GM18519 (cell line): ENCODE measurements at regions not wholly inside any gene's neighbourhood (a gene's known extent, or its start where the extent isn't known, plus 50 kb on each side); places are given as distances from the start of the nearest gene placed in this dataset.

Experiments used
- ATAC-seq: cut with Tn5 transposase; IDR thresholded peaks from one replicate; pipeline ENCODE4 v1.9.1; 2021; ENCODE audit warnings: mild to moderate bottlenecking, moderate library complexity; ENCODE audit not compliant: unreplicated experiment, low FRiP score

DNA sequence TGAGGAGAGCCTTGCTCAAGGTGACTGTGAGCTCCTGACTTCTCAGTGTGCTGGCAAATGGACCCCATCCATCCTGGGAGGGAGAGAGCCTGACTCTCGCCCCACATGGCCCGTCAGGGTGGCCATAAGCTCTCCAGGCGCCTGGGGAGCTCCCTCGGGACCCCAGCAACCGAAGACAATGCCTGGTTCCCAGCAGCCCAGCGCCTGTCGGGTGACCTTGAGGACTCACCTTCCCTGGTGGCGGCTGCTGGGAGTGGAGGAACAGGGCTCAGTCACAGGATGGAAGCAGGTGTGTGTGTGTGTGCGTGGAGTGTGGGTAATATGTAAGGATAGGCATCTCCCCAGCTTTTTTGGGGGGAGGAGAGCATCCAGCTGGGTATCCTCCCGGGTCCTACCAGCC is 190.3 kb downstream of the MELK start:
- ATAC-seq, result no peak

DNA sequence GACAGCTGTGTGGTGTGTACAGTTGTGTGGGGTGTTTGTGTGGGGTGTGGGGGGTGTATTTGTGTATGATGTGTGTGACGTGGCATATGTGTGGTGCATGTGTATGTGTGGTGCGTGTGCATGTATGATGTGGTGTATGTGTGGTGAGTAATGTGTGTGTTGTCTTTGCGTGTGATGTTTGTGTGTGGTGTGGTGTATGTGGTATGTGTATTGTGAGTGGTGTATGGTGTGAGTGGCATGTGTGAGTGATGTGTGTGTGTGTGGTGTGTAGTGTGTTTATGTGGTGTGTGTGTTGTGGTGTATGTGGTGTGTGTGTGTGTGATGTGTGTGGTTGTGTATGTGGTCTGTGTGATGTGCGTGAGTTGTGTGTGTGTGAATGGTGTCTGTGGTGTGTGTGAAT is 191.1 kb downstream of the MELK start:
- ATAC-seq, result no peak

DNA sequence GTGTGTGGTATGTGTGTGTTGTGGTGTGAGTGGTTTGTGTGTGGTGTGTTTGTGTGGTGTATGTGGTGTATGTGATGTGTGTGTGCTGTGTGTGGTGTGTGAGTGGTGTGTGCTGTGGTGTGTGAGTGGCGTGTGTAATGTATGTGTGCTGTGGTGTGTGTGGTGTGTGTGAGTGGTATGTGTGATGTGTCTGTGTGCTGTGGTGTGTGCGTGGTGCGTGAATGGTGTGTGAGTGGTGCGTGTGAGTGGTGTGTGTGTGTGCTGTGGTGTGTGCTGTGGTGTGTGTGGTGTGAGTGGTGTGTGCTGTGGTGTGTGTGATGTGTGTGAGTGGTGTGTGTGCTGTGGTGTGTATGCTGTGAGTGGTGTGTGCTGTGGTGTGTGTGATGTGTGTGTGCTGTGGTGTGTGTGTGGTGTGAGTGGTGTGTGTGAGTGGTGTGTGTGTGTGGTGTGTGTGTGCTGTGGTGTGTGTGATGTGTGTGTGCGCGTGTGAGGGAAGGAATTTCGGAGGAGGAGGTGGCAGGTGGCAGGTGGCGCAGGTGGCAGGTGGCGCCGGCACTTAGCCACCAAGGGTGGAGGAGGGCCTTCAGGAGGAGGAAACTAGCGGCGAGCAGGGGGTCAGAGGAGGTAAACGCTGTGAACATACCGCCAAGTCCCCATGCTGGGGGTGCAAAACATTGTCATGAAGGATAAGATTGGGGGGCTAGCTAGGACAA is 191.8 kb downstream of the MELK start:
- no peak for ATAC-seq

DNA sequence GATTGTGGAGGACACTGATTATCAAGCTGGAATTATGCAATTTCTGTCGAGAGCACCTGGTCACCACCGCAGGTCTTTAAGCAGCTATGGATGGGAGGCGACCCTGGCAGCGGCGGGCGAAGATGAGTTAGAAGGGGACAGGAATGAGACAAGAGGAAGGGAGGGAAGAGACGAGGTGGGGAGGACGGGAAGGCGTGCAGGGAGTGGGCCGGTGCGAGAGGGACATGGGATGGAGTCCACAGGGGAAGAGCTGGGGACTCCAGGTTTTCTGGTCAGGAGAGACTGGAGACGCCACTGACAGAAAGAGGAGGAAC is 192.3 kb downstream of the MELK start:
- no peak for ATAC-seq

DNA sequence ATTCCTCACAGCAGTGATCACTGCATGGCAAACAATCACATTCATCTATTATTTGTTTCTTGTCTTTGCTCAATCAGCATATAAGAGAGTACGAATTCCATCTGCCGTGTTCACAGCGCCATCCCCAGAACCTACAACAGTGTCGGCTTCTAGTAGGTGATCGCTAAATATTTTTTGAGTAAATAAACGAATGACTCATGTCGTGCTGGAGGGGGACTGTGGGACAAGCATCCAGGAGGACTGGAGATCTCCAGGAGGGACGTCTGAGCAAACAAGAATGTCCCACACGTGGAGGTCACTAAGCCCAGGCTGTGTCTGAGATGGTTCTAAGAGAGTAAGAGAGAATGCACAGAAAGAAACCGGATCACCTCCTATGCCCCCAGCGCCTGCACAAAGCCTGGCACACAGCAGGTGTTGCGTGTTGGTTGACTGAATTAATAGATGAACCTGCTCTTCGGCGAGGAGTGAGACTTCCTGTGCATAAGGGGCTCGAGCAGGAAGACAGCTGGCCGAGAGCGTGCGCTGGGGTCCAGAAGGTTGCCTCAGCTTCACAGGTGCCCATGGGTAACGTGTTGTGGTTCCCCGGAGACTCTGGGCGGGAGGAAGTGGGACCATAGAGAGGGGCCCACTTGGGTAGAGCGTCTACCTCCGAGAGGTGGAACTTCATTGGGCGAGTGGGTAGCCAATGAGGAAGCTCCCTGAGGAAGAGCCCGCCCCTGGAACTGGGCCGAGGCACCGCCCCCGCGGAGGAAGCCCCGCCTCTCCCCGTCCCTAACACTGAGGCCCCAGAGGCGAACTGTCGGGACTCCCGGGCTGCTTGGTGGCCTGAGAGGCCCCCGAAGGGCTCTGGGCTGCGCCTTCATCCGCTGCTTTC is 193.0 kb downstream of the MELK start:
- peak; percentile 93 for ATAC-seq

DNA sequence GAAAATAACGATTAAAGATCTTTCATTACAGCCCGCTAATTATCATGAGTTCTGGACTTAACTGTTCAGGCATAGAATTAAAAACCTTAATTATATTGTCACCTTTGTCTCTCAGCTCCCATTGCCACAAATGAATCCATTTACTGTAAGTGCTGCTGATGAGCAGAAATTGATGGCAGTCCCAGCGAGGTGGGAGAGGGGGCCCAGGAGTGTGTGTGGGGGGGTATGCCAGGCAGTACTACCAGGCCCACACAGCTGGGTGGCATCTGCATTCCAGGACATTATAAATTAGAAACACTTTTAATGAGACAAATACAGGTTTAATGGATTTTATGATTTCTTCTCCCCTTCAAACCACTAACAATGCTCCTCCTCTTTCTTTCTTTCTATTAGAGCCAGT is 196.0 kb downstream of the MELK start:
- no peak for ATAC-seq

DNA sequence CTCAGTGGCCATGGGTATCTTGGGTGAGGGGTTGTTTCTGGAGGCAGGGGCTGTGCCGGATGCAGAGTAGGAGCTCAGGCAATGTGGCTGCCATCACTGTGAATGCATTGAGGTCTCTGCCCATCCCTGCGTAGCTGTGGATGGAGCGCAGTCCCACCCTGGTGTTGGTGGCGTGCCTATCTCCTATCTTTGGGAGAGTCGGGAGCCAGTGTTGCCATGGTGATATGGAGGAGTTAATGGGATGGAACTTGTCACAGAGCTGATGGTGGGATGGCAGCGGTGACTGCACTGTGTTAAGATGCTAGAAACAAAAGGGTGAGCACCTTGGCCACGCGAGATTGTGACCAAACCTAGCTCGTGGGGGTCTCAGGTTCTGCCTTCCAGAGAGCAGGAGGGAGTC is 197.3 kb downstream of the MELK start:
- no peak for ATAC-seq

DNA sequence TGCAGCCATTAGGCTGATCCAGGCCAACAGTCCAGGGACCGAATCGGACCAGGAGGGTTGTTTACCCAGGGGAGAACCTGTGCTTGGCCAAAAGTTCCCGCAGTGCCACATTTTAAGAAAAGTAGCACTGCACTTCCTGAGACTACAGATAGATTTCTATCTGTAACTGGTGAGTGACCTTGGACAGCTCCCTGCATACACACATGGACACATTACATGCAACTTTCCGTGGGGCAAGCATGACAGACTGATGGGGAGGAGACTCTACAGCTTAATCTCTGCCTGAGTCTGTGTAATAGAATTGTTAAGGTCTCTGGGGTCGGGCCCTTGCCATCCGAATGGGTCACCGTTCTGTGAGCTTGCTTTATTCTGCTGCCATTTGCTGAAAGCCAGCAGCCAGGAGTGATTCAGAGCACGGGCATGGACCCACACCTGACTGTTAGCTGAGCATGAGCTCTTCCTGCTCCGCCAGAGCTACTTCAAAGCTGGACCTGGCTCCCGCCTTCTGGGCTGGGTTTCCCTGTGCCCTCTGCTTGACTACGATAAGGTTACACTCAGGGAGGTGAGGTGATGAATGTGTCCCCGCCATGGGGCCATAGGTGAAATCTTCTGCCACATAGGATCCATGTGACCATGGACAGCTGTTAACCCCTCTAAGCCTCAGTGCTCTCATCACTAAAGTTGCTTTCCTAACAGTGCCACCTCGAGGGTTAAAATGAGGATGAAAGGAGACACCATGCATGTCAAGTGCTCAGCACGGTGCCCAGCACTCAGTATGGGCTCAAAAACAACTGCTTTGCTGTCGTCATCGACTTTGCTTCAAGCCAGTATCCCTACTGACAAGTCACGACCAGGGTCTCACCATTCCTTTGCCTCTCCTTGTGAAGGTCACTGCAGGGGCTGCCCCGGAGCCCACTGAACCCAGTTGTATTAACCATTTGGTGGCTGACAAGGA is 200.0 kb downstream of the MELK start:
- ATAC-seq, result no peak

DNA sequence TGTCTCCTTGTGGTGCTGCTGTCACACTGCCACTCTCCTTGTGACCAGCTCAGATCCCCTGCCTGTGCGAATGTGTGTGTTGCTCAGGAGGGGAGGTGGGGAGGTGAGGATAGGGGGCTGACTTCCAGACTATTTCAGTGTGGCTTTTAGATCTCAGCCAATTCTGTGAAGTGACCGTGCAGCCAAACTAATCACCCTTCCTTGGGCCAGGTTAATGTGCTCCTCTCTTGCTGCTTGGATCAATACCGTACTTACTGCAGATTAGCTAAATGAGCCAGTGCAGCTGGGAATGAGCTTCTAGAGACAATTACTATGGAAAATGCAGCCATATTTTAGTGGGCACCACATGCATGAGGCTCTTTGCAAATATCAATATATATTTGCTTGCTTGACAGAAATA is 206.0 kb downstream of the MELK start:
- ATAC-seq, result no peak

DNA sequence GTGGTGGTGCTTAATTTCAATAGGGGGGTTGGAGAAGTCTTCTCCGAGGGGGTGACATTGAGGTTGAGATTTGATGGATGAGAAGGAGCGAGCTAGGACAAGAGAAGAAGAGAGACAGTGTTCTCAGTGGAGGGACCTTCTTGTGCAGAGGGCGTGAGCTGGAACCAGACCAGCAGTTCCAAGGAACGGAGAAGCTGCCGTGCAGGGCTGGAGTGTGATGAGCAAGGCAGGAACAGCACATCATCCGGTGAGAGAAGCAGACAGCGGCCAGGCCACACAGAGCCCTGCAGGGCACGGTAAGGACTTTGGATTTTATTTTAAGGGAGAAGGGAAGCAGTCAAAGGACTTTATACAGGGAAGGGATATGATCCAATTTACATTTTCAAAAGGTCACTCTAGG is 206.9 kb downstream of the MELK start:
- no peak for ATAC-seq

DNA sequence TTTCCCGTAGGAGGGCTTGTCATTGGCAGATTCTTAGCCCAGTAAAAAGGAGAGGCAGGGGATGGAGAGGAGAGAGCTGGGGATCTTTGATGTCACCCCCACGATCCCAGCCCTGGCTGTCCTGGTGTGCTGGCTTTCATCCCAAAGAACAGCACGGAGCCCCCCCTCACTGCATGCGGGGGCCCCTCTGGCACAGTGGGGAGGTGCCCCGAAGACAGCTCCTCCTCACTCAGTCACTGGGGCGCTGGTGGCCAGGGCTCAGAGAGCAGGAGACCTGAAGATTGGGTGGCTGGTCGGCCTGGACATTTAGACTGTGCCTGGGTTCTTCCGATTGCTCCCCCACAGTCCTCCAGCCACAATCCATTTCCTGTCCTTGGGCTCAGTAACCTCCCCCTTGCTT is 207.5 kb downstream of the MELK start:
- no peak for ATAC-seq

DNA sequence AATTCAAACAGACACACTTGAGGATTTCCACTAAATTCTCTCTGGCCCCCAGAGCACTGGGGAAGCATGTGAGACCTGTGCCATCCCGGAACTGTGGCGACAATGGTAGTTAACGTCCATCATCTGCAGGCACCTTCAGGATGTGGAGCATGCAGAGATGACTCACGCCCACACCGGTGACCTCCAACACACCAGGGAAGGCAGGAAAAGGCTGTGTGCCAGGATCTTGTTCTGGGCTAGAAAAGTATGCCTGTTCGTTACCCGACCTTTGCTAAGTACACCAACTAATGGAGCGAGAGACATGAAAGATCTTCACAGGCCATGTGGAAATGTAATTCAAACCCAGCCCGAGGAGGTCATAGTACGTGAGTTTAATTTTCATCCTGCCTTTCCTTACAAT is 208.8 kb downstream of the MELK start:
- no peak for ATAC-seq
